ENCODE measurements at regions not wholly inside any gene's neighbourhood (a gene's known extent, or its start where the extent isn't known, plus 50 kb on each side); places are given as distances from the start of the nearest gene placed in this dataset.

DNA sequence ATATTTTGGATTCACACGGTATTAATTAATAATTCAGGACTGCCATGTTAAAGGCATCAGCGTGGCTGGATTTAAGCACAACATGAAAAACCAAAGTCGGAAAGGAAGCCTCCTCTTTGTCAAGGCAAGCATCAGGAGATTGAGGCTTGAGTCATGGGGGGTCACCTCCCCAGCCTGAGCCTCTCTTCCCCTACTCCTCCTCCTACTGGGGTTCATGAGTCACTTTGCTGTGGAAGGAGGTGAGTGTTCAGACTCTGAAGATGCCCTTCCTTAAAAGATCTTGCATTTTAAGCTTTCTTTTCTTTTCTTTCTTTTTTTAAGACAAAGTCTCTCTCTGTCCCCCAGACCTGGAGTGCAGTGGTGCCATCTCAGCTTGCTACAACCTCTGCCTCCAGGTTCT, 235.3 kb upstream of the USP9Y start:
- H4K20me1 ChIP-seq (ENCODE audit: insufficient read depth), result no peaks in the 10 kb centered on the region
- TF ChIP-seq TAF1 (IDR thresholded peaks at IDR 0.05; ENCODE audit: low read depth) (no peak), SMC3 (conservative IDR thresholded peaks at IDR 0.05; ENCODE audit: poor library complexity) (no peak), POLR2AphosphoS5 (IDR thresholded peaks at IDR 0.05) (no peak), EP300 (conservative IDR thresholded peaks at IDR 0.05; ENCODE audit: poor library complexity, severe bottlenecking) (no peak), MXI1 (conservative IDR thresholded peaks at IDR 0.05; ENCODE audit: poor library complexity, severe bottlenecking) (no peak), EZH2 (IDR thresholded peaks at IDR 0.05; ENCODE audit: borderline replicate concordance, insufficient read depth, low read length, poor library complexity, severe bottlenecking) (no peak), RAD21 (conservative IDR thresholded peaks at IDR 0.05) (no peak)
- TF ChIP-seq, protein P1, sequence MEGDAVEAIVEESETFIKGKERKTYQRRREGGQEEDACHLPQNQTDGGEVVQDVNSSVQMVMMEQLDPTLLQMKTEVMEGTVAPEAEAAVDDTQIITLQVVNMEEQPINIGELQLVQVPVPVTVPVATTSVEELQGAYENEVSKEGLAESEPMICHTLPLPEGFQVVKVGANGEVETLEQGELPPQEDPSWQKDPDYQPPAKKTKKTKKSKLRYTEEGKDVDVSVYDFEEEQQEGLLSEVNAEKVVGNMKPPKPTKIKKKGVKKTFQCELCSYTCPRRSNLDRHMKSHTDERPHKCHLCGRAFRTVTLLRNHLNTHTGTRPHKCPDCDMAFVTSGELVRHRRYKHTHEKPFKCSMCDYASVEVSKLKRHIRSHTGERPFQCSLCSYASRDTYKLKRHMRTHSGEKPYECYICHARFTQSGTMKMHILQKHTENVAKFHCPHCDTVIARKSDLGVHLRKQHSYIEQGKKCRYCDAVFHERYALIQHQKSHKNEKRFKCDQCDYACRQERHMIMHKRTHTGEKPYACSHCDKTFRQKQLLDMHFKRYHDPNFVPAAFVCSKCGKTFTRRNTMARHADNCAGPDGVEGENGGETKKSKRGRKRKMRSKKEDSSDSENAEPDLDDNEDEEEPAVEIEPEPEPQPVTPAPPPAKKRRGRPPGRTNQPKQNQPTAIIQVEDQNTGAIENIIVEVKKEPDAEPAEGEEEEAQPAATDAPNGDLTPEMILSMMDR (IDR thresholded peaks at IDR 0.05; ENCODE audit: poor library complexity, severe bottlenecking), result no peak
- TF ChIP-seq, protein P2, sequence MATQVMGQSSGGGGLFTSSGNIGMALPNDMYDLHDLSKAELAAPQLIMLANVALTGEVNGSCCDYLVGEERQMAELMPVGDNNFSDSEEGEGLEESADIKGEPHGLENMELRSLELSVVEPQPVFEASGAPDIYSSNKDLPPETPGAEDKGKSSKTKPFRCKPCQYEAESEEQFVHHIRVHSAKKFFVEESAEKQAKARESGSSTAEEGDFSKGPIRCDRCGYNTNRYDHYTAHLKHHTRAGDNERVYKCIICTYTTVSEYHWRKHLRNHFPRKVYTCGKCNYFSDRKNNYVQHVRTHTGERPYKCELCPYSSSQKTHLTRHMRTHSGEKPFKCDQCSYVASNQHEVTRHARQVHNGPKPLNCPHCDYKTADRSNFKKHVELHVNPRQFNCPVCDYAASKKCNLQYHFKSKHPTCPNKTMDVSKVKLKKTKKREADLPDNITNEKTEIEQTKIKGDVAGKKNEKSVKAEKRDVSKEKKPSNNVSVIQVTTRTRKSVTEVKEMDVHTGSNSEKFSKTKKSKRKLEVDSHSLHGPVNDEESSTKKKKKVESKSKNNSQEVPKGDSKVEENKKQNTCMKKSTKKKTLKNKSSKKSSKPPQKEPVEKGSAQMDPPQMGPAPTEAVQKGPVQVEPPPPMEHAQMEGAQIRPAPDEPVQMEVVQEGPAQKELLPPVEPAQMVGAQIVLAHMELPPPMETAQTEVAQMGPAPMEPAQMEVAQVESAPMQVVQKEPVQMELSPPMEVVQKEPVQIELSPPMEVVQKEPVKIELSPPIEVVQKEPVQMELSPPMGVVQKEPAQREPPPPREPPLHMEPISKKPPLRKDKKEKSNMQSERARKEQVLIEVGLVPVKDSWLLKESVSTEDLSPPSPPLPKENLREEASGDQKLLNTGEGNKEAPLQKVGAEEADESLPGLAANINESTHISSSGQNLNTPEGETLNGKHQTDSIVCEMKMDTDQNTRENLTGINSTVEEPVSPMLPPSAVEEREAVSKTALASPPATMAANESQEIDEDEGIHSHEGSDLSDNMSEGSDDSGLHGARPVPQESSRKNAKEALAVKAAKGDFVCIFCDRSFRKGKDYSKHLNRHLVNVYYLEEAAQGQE (IDR thresholded peaks at IDR 0.05; ENCODE audit: borderline replicate concordance), result no peak
- H3K4me3 ChIP-seq (ENCODE audit: low read length), result no peak overlapping the region

DNA sequence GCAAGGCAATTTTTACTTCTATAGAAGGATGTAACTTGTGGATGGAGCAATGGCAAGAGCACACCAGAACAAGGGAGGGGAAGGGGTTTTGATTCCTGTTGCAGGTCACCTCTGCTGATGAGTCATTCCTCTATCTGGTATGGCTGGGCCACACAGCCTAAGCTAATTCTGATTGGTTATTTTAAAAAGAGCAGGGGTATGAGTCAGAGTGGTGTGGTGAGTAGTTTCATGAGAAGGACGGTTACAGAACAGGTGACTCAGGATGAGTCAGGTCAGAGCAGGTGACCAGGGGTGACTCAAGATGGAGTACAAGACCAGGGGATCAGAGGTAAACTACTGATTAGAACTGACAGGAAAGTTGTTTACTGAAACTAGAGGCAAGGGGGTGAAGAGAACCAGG, 231.9 kb upstream of the USP9Y start:
- Histone ChIP-seq H3K9me3 (ENCODE audit: low read length) (no peaks in the 10 kb centered on the region), H3K79me2 (replicated peaks; ENCODE audit: insufficient read depth, low read length) (no peaks in the 10 kb centered on the region), H3K36me3 (ENCODE audit: insufficient read depth, low read length) (no peaks in the 10 kb centered on the region), H2AFZ (ENCODE audit: low read depth, low read length) (no peak overlapping the region), H3K27me3 (ENCODE audit: insufficient read depth, low read depth, low read length) (no peaks in the 10 kb centered on the region), H4K20me1 (ENCODE audit: insufficient read depth) (no peaks in the 10 kb centered on the region), H3K9me2 (ENCODE audit: insufficient read depth, low read length) (no peaks in the 10 kb centered on the region), H3K4me2 (ENCODE audit: low read length) (no peak overlapping the region), H3K9ac (ENCODE audit: low read length) (no peak overlapping the region), H3F3A (ENCODE audit: insufficient read depth, low read length, poor library complexity, severe bottlenecking) (no peaks in the 10 kb centered on the region), H3K27ac (ENCODE audit: low read length) (no peak overlapping the region), H3K4me3 (ENCODE audit: low read length) (no peak overlapping the region)
- TF ChIP-seq EZH2 (IDR thresholded peaks at IDR 0.05; ENCODE audit: borderline replicate concordance, insufficient read depth, low read length, poor library complexity, severe bottlenecking) (no peak), EP300 (conservative IDR thresholded peaks at IDR 0.05; ENCODE audit: poor library complexity, severe bottlenecking) (no peak), SMC3 (conservative IDR thresholded peaks at IDR 0.05; ENCODE audit: poor library complexity) (no peak), MXI1 (conservative IDR thresholded peaks at IDR 0.05; ENCODE audit: poor library complexity, severe bottlenecking) (no peak), TAF1 (IDR thresholded peaks at IDR 0.05; ENCODE audit: low read depth) (no peak), RAD21 (conservative IDR thresholded peaks at IDR 0.05) (no peak), POLR2AphosphoS5 (IDR thresholded peaks at IDR 0.05) (no peak)
- TF ChIP-seq, protein P1 (IDR thresholded peaks at IDR 0.05; ENCODE audit: poor library complexity, severe bottlenecking), result no peak
- TF ChIP-seq, protein P2 (IDR thresholded peaks at IDR 0.05; ENCODE audit: borderline replicate concordance), result no peak

More for the DNA sequence above, 235.3 kb upstream of the USP9Y start:
- Histone ChIP-seq H3K9ac (ENCODE audit: low read length) (no peak overlapping the region), H3K4me2 (ENCODE audit: low read length) (no peak overlapping the region), H3K79me2 (replicated peaks; ENCODE audit: insufficient read depth, low read length) (no peaks in the 10 kb centered on the region), H3K9me3 (ENCODE audit: low read length) (no peaks in the 10 kb centered on the region), H3F3A (ENCODE audit: insufficient read depth, low read length, poor library complexity, severe bottlenecking) (no peaks in the 10 kb centered on the region), H2AFZ (ENCODE audit: low read depth, low read length) (no peak overlapping the region), H3K27me3 (ENCODE audit: insufficient read depth, low read depth, low read length) (no peaks in the 10 kb centered on the region), H3K9me2 (ENCODE audit: insufficient read depth, low read length) (no peaks in the 10 kb centered on the region), H3K27ac (ENCODE audit: low read length) (no peak overlapping the region), H3K36me3 (ENCODE audit: insufficient read depth, low read length) (no peaks in the 10 kb centered on the region)
